HK-2 (cell line): ENCODE measurements at regions not wholly inside any gene's neighbourhood (a gene's known extent, or its start where the extent isn't known, plus 50 kb on each side); places are given as distances from the start of the nearest gene placed in this dataset.
"Not testable (repeated sequence)": the region's sequence is repeated elsewhere in the genome, so short reads cannot be mapped to it uniquely, and the experiment has no call there.

Source experiments
- DNase-seq: peaks from one replicate; pipeline ENCODE4 v3.0.0-alpha.2; 2018; ENCODE audit not compliant: unreplicated experiment

GRCh38 chr2:88860421-88861075 is 169.1 kb downstream of the RPIA start:
- DNase-seq: no peak

DNA sequence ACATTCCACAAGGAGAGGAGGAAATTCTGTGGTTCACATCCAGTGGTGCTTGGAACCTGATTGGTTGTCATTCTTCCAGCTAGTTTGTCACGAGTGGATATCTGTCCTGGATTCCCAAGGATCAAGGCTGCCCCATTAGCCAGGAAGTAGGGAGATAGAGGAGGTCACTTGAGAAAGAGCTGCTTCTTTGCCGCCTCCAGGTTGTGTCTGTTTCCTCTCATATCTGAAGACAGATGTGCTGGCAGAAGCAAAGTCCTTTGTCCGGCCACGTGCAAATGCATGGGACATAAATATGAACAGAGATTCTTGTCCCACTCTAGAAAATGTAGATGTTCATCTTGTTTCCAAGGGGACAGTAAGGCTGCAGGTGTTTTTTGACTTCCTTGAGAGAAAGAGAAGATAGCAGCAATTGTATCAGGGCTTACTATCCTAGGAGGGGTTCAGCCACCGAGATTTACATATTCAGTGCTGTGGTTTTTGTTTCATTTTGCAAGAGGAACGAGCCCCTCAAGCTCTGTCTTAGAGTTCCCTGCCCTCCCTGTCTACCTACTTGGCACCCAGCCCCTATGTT is 174.4 kb downstream of the RPIA start:
- no peak for DNase-seq

DNA sequence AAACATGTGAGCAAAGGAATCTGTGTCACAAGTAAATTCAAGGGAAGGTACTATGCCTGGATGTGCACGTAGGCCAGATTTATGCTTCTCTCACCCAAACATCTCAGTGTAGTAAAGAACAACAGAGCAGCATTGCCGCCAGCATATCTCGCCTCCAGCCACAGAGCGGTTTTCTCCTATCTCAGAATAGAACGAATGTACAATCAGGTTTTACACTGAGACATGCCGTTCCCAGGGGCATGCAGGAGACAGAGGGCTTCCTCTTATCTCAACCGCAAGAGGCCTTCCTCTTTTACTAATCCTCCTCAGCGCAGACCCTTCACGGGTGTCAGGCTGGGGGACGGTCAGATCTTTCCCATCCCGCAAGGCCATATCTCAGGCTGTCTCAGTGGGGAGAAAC is 175.3 kb downstream of the RPIA start:
- no peak for DNase-seq

GRCh38 chr2:88868861-88869260 is 177.4 kb downstream of the RPIA start:
- DNase-seq: no peak

DNA sequence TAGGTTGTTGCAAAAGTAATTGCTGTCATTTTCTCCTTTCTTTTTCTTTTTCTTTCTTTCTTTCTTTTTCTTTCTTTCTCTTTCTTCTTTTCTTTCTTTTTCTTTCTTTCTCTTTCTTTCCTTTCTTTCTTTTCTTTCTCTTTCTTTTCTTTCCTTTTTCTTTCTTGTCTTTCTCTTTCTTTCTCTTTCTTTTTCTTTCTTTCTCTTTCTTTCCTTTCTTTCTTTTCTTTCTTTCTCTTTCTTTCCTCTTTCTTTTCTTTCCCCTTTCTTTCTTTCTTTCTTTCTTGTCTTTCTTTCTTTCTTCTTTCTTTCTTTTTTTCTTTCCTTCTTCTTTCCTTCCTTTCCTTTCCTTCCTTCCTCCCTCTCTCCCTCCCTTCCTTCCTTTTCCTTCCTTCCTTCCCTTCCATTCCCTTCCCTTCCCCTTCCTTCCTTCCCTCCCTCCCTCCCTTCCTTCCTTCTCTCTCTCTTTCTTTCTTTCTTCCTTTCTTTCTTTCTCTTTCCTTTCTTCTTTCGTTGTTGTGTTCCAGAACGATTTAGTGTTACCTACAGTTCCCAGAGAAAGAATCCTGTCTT is 178.9 kb downstream of the RPIA start:
- no peak for DNase-seq

DNA sequence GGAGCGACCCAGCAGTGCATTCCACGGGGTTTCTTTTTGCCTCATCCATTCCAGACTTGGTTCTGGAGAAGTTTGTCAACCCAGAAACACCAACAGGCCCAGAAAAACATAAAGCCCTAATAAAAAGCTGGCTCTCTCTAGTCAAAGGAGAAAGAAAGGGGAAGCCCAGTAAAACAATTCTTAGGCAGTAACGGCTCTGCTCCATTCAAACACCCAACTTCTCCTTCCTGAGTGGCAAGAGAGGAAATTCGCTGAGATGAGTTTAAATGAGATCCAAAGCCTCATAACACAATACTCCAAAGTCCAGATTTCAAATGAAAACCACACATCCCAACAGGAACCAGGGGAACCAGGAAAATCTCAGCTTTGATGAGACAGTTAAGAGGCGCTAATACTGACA is 179.9 kb downstream of the RPIA start:
- no peak for DNase-seq

DNA sequence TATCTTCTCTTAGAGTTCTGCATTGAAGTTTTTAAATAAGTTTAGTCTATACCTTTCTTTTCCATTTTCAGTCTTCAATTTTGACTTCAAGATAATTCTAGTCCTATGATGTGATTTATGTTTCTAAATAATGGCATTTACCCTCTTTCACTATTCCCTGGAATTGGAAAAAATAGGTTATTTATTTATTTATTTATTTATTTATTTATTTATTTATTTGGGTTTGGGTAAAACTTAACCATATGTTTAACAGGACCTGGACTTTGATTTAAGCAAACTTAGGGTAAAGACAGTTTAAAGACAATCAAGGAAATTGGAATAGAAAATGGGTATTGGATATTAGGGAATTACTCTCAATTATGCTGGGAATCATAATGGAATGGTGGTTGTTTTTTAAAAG is 182.1 kb downstream of the RPIA start:
- DNase-seq: no peak

GRCh38 chr2:88874063-88874657 is 182.7 kb downstream of the RPIA start:
- DNase-seq: peak; percentile 11

DNA sequence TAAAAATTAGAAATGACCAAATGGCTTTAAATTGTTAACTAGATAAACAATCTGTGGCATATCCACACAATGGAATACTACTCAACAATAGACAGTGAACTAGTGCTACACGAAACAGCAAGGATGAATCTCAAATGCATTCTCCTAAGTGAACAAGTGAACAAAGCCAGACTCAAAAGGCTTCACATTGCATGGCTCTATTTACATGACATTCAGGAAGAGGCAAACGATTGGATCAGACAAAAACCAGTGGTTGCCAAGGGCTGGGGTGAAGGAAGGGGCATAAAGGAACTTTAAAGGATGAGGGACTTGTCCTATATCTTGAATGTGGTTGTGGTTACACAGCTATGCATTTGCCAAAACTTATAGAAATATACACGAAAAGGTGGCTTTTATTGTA is 184.3 kb downstream of the RPIA start:
- DNase-seq: no peak

DNA sequence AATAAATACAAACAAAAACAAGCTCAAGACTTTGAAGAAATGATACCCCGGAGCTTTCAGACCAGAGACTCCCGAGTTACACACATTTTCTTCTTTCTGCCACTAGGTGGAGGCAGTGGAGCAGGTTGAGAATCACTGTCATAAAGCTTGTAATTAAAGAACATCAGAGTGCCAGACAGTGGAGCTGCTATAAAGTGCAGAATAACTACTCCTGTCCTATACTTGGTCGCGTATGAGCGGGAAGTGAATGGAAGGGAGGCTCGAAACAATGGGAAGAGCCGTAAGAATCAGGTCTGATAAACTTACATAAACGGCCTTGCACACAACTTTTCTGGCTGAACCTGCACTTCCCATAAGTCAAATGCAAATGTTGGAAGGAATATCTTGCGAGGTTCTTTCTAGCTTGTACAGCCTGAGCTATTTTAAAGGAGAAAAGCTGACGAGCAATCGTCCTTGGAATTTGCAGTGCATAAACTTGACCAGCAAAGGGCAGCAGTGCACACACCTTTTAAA is 189.0 kb downstream of the RPIA start:
- DNase-seq: peak; percentile 22

DNA sequence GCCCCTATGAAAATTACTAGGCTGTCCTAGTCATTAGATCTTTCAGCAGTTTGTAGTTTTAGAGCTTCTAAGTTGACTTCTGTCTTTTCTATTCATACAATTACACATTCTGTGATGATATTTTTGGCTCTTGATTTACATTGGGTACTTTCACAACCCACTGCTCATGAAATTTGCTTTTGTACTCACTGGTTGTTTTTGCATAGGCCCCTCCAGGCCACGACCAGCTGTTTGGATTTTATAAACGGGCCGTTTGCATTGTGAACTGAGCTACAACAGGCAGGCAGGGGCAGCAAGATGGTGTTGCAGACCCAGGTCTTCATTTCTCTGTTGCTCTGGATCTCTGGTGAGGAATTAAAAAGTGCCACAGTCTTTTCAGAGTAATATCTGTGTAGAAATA is 193.8 kb downstream of the RPIA start:
- no peak for DNase-seq

DNA sequence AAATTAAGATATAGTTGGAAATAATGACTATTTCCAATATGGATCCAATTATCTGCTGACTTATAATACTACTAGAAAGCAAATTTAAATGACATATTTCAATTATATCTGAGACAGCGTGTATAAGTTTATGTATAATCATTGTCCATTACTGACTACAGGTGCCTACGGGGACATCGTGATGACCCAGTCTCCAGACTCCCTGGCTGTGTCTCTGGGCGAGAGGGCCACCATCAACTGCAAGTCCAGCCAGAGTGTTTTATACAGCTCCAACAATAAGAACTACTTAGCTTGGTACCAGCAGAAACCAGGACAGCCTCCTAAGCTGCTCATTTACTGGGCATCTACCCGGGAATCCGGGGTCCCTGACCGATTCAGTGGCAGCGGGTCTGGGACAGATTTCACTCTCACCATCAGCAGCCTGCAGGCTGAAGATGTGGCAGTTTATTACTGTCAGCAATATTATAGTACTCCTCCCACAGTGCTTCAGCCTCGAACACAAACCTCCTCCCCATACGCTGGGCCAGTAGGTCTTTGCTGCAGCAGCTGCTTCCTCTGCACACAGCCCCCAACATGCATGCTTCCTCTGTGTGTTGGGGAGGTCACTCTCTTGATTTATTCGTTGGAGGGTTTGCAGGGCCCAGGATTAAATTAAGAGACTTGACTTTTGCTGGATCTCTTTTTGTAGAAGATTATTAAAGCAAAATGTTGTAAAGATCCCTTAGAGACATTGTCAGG is 194.4 kb downstream of the RPIA start:
- no peak for DNase-seq

- not testable (repeated sequence) for DNase-seq
Observed at GRCh38 chr2:88887466-88887865, 196.0 kb downstream of the RPIA start.

DNA sequence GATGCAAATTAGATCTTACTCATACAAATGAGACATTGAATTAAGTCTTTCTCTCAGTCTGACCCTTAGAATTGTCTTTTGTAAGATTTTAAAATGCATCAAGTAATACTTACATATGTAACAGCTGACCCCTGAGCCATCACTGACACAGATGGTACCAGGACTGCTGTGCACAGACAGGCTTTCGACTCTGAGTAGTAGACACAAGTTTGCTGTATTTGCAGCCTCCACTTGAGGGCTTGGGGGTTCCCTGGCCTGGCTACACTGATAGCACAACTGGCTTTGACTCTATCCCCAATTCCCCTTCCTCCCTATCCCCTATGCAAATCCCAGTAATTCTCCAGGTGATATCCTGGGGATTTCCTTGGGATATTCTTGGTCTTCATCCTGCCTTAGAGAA is 200.7 kb downstream of the RPIA start:
- no peak for DNase-seq

- DNase-seq: no peak
Observed at GRCh38 chr2:88892788-88893187, 201.3 kb downstream of the RPIA start.

DNA sequence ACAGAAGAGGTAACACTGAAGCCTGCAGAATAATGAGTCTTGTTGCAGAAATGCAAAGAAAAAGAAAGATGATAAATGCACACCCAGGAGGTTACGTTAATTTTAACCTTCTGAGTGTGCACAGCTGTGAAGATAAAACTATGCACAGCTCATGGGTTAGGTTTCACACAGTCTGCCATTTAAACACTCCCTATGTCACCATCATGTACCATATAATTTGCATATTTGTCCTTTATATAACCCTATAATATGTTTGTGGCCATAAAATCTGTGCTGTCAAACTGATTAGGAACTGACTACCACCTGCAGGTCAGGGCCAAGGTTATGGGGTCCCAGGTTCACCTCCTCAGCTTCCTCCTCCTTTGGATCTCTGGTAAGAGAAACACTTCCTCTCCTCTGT is 205.5 kb downstream of the RPIA start:
- no peak for DNase-seq

GRCh38 chr2:88897715-88898114 is 206.2 kb downstream of the RPIA start:
- DNase-seq: no peak

DNA sequence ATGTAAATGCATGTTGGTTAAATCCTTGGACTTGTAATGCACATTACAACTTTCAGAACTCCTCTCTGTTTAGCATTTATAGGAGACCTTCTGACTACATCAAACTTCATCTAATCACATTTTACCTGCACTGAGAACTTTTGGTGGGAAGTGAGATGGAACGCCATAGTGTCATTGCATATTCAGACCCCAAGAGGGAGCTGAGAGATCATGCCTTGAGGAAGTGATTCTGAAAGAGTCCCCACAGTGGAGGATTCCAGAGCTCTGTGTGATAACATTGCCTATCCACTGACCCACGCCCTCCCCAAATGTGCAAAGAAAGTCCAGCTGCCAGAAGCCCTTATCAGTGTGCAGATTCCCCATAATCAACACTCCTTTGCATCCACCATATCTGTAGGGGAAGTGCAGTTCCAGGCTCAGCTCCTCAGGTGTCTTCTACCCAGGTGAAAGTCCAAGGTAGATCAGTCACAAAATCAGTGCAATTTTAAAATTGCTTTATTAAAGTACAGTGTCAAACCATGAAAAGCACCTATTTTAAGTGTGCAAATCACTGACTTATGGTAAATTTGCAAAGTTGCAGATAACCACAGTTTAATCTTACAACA is 212.4 kb downstream of the RPIA start:
- peak; percentile 18 for DNase-seq

DNA sequence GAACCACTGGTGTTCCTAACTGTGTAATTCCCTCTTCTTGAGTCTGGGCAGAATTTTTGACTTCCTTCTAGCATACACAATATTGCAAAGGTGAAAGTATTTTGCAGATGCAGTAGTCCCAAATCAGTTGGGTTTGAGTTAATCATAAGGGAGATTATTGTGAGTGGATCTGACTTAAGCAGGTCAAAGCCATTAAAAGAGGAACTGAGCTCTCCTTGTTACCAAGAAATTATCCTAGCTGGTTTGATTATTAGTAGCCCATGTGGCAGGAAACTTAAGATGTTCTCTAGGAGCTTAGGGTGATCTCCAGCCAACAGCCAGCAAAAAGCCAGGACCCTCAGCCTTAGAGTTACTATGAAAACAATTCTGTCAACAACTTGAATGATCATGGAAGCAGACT is 221.8 kb downstream of the RPIA start:
- no peak for DNase-seq

- no peak for DNase-seq
Observed at GRCh38 chr2:88919087-88919738, 227.7 kb downstream of the RPIA start.

GRCh38 chr2:88920399-88920798 is 228.9 kb downstream of the RPIA start:
- not testable (repeated sequence) for DNase-seq
